ENCODE measurements at regions not wholly inside any gene's neighbourhood (a gene's known extent, or its start where the extent isn't known, plus 50 kb on each side); places are given as distances from the start of the nearest gene placed in this dataset.

GRCh38 chr15:91408476-91409076, 308.5 kb downstream of the SV2B start:
- TF ChIP-seq, protein P1, sequence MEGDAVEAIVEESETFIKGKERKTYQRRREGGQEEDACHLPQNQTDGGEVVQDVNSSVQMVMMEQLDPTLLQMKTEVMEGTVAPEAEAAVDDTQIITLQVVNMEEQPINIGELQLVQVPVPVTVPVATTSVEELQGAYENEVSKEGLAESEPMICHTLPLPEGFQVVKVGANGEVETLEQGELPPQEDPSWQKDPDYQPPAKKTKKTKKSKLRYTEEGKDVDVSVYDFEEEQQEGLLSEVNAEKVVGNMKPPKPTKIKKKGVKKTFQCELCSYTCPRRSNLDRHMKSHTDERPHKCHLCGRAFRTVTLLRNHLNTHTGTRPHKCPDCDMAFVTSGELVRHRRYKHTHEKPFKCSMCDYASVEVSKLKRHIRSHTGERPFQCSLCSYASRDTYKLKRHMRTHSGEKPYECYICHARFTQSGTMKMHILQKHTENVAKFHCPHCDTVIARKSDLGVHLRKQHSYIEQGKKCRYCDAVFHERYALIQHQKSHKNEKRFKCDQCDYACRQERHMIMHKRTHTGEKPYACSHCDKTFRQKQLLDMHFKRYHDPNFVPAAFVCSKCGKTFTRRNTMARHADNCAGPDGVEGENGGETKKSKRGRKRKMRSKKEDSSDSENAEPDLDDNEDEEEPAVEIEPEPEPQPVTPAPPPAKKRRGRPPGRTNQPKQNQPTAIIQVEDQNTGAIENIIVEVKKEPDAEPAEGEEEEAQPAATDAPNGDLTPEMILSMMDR (IDR thresholded peaks at IDR 0.05; ENCODE audit: insufficient read depth, low read length, poor library complexity, severe bottlenecking) = no peak
- TF ChIP-seq EZH2phosphoT487 (conservative IDR thresholded peaks at IDR 0.05; ENCODE audit: low read length) = no peak

All from SU-DHL-6 (cell line).